Common myeloid progenitor, CD34-positive (primary cell): ENCODE measurements at regions not wholly inside any gene's neighbourhood (a gene's known extent, or its start where the extent isn't known, plus 50 kb on each side); places are given as distances from the start of the nearest gene placed in this dataset.

Experiments used
- CTCF ChIA-PET: fragments of 350-600 bp; sonication (Branson Sonifier 250); formaldehyde crosslinking; loops from one replicate; lab custom pipeline; 2021; ENCODE audit warnings: antibody characterized with exemption; lab: Charles Lee
- POLR2A ChIA-PET: fragments of 350-600 bp; sonication (Branson Sonifier 250); formaldehyde crosslinking; loops from one replicate; lab custom pipeline; 2021; ENCODE audit warnings: antibody characterized with exemption; lab: Charles Lee
- DNase-seq, 3 donors: peaks; one replicate each; pipeline versions ENCODE4 v3.0.0 to v3.0.0-alpha.2; 2013
- H3K27ac ChIP-seq, 2 experiments: 1 replicate in 1 of 2; 2 replicates in 1 of 2; pipeline ENCODE4 v1.7.0; 2013; ENCODE audit warnings: inconsistent platforms in 2 of 2, low read length in 2 of 2, mild to moderate bottlenecking in 2 of 2, low read depth in 1 of 2, moderate library complexity in 1 of 2; ENCODE audit not compliant: severe bottlenecking in 2 of 2, insufficient read depth in 1 of 2, poor library complexity in 1 of 2
- H3K27me3 ChIP-seq, 5 experiments: replicated peaks in 2 of 5; 1 replicate in 3 of 5; 2 replicates in 2 of 5; pipeline versions ENCODE4 v1.6.1 to v1.7.0; 2013; ENCODE audit warnings: low read length in 4 of 5, mild to moderate bottlenecking in 2 of 5, moderate library complexity in 2 of 5, inconsistent platforms in 1 of 5; ENCODE audit not compliant: insufficient read depth in 5 of 5, control insufficient read depth in 4 of 5
- H3K36me3 ChIP-seq, 4 experiments: 1 replicate in 2 of 4; 2 replicates in 2 of 4; pipeline versions ENCODE4 v1.6.1 to v1.7.0; 2013; ENCODE audit warnings: low read length in 3 of 4, control low read depth in 1 of 4, mild to moderate bottlenecking in 1 of 4; ENCODE audit not compliant: control insufficient read depth in 4 of 4, insufficient read depth in 4 of 4
- H3K4me1 ChIP-seq, 4 experiments: 1 replicate in 3 of 4; 2 replicates in 1 of 4; pipeline versions ENCODE4 v1.6.1 to v1.7.1; 2013; ENCODE audit warnings: low read length in 3 of 4, mild to moderate bottlenecking in 3 of 4, control low read depth in 1 of 4, inconsistent platforms in 1 of 4, moderate library complexity in 1 of 4; ENCODE audit not compliant: control insufficient read depth in 4 of 4, insufficient read depth in 4 of 4; ENCODE audit errors: control extremely low read depth in 1 of 4
- H3K4me3 ChIP-seq, 7 experiments: 1 replicate in 4 of 7; 2 replicates in 3 of 7; pipeline versions ENCODE4 v1.5.1 to v1.7.0; 2013; ENCODE audit warnings: mild to moderate bottlenecking in 7 of 7, low read length in 6 of 7, moderate library complexity in 6 of 7, inconsistent platforms in 2 of 7, low read depth in 2 of 7, control low read depth in 1 of 7; ENCODE audit not compliant: insufficient read depth in 4 of 7, control insufficient read depth in 1 of 7; ENCODE audit errors: extremely low read depth in 1 of 7
- H3K9me3 ChIP-seq, 5 experiments: 1 replicate in 4 of 5; 2 replicates in 1 of 5; pipeline versions ENCODE4 v1.6.1 to v1.7.1; 2013; ENCODE audit warnings: low read length in 4 of 5, mild to moderate bottlenecking in 2 of 5, inconsistent platforms in 1 of 5, low read depth in 1 of 5, moderate library complexity in 1 of 5; ENCODE audit not compliant: control insufficient read depth in 4 of 5, insufficient read depth in 2 of 5; ENCODE audit errors: control extremely low read depth in 1 of 5
- WGBS: methylation state at CpG from one replicate; pipeline ENCODE4 v1.1.5; 2013; ENCODE audit not compliant: insufficient coverage; 5-methylcytosine and 5-hydroxymethylcytosine counted together

DNA sequence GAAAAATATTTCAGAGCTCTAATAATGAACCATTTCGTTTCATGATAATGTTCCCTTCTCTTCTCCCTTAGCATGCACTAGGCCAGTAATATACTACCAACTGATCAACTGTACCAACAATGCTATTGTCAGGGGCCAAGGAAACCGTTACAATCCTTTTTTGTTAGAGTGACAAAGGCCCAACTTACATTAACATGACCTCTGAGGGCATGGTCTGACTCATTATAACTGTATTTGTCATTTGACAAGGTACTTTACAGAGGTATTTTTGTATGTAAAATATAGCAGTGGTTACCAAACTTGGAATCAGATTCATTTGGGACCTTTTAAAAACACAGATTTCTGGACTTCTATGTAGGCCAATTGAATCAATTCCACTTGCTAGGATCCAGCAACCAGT lies 102.6 kb upstream of the RRP15 start:
- Histone ChIP-seq H3K36me3 (no peaks in the 10 kb centered on the region), H3K27me3 (peaks cover 0 to 3% (median 0%) of the 10 kb centered on the region in 5 experiments), H3K4me3 (no peak overlapping the region), H3K4me1 (no peaks in the 10 kb centered on the region), H3K9me3 (no peaks in the 10 kb centered on the region), H3K27ac (no peak overlapping the region)
- POLR2A ChIA-PET, result no interaction called here
- no peak for DNase-seq
- 86% methylated on average over 2 of the region's 2 CpGs for WGBS
- CTCF ChIA-PET, result no interaction called here

DNA sequence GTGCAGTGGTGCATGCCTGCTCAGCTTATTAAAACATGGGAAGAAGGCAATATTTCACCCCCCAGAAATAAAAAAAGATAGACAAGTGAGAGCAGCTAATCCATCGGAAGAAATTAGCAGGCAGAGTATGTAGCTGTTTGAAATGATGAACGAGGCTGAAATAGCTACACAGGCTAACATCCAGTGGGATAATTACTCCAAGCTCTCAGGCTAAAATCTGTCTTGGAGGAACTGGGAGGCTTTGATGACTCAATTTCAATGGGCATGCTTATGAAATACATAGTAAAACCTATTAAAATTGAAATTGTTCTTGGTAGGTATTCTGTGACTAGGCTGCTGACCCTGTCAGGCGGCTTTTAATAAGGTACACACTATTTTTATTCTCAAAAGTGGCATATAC lies 84.1 kb upstream of the RRP15 start:
- POLR2A ChIA-PET, result no interaction called here
- H3K27ac ChIP-seq, result no peak overlapping the region
- CTCF ChIA-PET, result no interaction called here
- no peaks in the 10 kb centered on the region for H3K9me3 ChIP-seq
- H3K27me3 ChIP-seq, result peaks cover 0 to 3% (median 1%) of the 10 kb centered on the region in 5 experiments
- no peak overlapping the region for H3K4me3 ChIP-seq
- no CpG with 5 or more reads among the region's 3 CpGs for WGBS
- no peaks in the 10 kb centered on the region for H3K36me3 ChIP-seq
- no peaks in the 10 kb centered on the region for H3K4me1 ChIP-seq
- no peak for DNase-seq

DNA sequence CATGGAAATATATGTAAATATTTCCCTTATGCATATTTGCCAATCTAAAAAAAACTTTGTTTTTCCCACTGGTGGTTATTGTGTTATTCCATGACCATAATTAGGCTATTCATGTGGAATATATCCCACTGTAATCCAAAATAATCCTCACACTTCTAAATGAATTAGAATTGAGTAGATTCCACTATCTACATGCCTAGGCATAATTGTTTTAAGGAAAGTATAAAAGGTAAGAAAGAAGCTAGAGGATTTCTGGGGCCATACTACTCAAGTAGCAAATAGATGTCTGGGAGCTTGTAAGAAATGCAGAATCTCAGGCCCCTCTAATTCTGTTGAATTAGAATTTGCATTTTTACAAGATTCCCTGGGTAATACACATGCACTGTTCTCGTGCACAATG lies 83.5 kb upstream of the RRP15 start:
- peaks cover 0 to 2% (median 1%) of the 10 kb centered on the region in 5 experiments for H3K27me3 ChIP-seq
- H3K9me3 ChIP-seq, result no peaks in the 10 kb centered on the region
- CTCF ChIA-PET, result no interaction called here
- DNase-seq, result no peak
- no peaks in the 10 kb centered on the region for H3K4me1 ChIP-seq
- no peak overlapping the region for H3K27ac ChIP-seq
- POLR2A ChIA-PET, result no interaction called here
- H3K36me3 ChIP-seq, result no peaks in the 10 kb centered on the region
- no peak overlapping the region for H3K4me3 ChIP-seq
- WGBS, result 91% methylated on average over 1 of the region's 1 CpG

DNA sequence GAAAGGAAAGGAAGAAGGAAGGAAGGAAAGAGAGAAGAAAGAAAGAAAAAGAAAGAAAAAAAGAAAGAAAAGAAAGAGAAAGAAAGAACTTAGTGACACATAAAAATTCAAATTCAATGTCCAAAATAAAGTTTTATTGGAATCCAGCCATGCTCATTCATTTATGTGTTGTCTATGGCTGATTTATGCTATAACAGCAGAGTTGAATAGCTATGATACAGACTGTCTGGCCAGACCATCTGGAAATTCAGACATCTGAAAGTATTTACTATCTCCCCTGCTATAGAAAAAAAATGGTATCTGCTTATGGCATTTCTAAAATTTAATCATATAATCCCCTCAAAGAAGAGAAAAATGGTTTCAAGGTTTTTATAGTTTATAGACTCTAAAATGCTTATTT lies 79.4 kb upstream of the RRP15 start:
- H3K4me3 ChIP-seq, result no peak overlapping the region
- H3K4me1 ChIP-seq, result no peaks in the 10 kb centered on the region
- H3K9me3 ChIP-seq, result no peaks in the 10 kb centered on the region
- H3K36me3 ChIP-seq, result no peaks in the 10 kb centered on the region
- ChIA-PET POLR2A (no interaction called here), CTCF (no interaction called here)
- H3K27ac ChIP-seq, result no peak overlapping the region
- no peak for DNase-seq
- peaks cover 0 to 2% (median under 1%) of the 10 kb centered on the region in 5 experiments for H3K27me3 ChIP-seq

- Histone ChIP-seq H3K27ac (no peak overlapping the region), H3K27me3 (peaks cover 0 to 2% (median 0%) of the 10 kb centered on the region in 5 experiments), H3K4me1 (no peaks in the 10 kb centered on the region), H3K9me3 (no peaks in the 10 kb centered on the region), H3K36me3 (no peaks in the 10 kb centered on the region), H3K4me3 (no peak overlapping the region)
- 100% methylated on average over 2 of the region's 3 CpGs for WGBS
- ChIA-PET CTCF (no interaction called here), POLR2A (interaction anchor here (0.7 kb wide), 1 partner anchor 11 kb away, joined by 3 read pairs; no protein-coding TSS in a partner anchor)
- no peak for DNase-seq
These were observed 77.9 kb upstream of the RRP15 start for GRCh38 chr1:218207194-218207593.

DNA sequence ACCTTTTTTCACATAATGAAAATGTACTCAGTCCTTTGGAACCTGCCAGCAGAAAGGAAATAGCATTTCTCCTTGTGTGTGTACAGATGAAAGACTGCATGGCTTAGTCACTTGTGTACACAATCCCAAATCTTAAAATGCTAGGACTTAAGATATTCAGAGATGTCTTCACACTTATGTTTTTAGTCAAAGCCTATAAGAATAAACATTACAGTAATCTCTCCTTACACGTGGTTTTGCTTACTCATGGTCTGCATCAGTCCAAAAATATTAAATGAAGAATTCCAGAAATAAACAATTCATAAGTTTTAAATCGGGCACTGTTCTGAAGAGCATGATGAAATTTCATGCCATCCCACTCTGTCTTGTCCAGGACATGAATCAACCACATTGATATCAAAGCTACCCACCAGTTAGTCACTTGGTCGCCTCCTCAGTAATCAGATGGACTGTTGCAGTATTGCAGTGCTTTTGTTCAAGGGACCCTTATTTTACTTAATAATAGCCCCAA lies 75.7 kb upstream of the RRP15 start:
- peaks cover 0 to 5% (median 0%) of the 10 kb centered on the region in 5 experiments for H3K27me3 ChIP-seq
- CTCF ChIA-PET, result no interaction called here
- H3K27ac ChIP-seq, result no peak overlapping the region
- H3K36me3 ChIP-seq, result no peaks in the 10 kb centered on the region
- no peak for DNase-seq
- H3K4me3 ChIP-seq, result no peak overlapping the region
- 100% methylated on average over 1 of the region's 3 CpGs for WGBS
- no peaks in the 10 kb centered on the region for H3K4me1 ChIP-seq
- POLR2A ChIA-PET, result interaction anchor here (0.6 kb wide), 1 partner anchor 95 kb away, joined by 3 read pairs; no protein-coding TSS in a partner anchor
- H3K9me3 ChIP-seq, result no peaks in the 10 kb centered on the region

GRCh38 chr1:218211241-218211640 lies 73.9 kb upstream of the RRP15 start:
- Histone ChIP-seq H3K9me3 (no peaks in the 10 kb centered on the region), H3K27ac (no peak overlapping the region), H3K36me3 (no peaks in the 10 kb centered on the region), H3K4me1 (no peaks in the 10 kb centered on the region), H3K4me3 (no peak overlapping the region), H3K27me3 (peaks cover 0 to 9% (median 0%) of the 10 kb centered on the region in 5 experiments)
- ChIA-PET POLR2A (no interaction called here), CTCF (no interaction called here)
- no peak for DNase-seq
